ENCODE measurements at regions not wholly inside any gene's neighbourhood (a gene's known extent, or its start where the extent isn't known, plus 50 kb on each side); places are given as distances from the start of the nearest gene placed in this dataset.

DNA sequence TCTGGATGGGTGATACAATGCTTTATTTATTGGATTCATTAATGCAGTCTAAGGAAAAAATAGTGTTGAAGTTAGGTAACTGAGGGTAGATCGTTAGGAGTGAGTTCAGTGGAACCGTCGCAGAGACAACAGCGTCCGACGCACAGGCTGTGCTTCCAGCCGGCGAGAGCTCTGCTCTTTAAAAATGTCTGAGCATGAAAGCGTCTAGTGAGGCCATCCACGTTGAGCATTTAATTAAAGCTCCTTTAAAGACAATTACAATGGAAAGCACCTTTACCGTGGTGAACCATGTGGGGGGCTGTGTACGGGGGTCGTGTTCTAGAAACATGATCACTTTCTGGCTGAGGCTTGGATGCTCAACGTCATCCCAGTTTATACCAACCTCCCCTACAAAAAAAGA is 822.7 kb downstream of the GALR1 start:
- TF ChIP-seq, protein P1, sequence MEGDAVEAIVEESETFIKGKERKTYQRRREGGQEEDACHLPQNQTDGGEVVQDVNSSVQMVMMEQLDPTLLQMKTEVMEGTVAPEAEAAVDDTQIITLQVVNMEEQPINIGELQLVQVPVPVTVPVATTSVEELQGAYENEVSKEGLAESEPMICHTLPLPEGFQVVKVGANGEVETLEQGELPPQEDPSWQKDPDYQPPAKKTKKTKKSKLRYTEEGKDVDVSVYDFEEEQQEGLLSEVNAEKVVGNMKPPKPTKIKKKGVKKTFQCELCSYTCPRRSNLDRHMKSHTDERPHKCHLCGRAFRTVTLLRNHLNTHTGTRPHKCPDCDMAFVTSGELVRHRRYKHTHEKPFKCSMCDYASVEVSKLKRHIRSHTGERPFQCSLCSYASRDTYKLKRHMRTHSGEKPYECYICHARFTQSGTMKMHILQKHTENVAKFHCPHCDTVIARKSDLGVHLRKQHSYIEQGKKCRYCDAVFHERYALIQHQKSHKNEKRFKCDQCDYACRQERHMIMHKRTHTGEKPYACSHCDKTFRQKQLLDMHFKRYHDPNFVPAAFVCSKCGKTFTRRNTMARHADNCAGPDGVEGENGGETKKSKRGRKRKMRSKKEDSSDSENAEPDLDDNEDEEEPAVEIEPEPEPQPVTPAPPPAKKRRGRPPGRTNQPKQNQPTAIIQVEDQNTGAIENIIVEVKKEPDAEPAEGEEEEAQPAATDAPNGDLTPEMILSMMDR (IDR thresholded peaks at IDR 0.05) = no peak
- TF ChIP-seq POLR2A (IDR thresholded peaks at IDR 0.05) = no peak

Measured in sigmoid colon (tissue), 3 donors.